Osteoblast (primary cell): ENCODE measurements at regions not wholly inside any gene's neighbourhood (a gene's known extent, or its start where the extent isn't known, plus 50 kb on each side); places are given as distances from the start of the nearest gene placed in this dataset.

Experiments
- DNase-seq: peaks from one replicate; pipeline ENCODE4 v3.0.0; 2011; ENCODE audit warnings: low spot score, mixed read lengths; ENCODE audit not compliant: insufficient read length; ENCODE audit errors: missing footprints
- H2AFZ ChIP-seq: 2 replicates; pipeline ENCODE4 v1.6.0; 2011; ENCODE audit warnings: mild to moderate bottlenecking, low read length
- H3K27ac ChIP-seq: 2 replicates; pipeline ENCODE4 v1.5.1; 2011; ENCODE audit warnings: mild to moderate bottlenecking, low read depth, low read length, moderate library complexity
- H3K27me3 ChIP-seq: 2 replicates; pipeline ENCODE4 v1.6.0; 2012; ENCODE audit warnings: mild to moderate bottlenecking, control low read depth, inconsistent platforms, low read length, moderate library complexity; ENCODE audit not compliant: insufficient read depth
- H3K36me3 ChIP-seq: 2 replicates; pipeline ENCODE4 v1.5.1; 2011; ENCODE audit warnings: mild to moderate bottlenecking, low read length, control low read depth, moderate library complexity; ENCODE audit not compliant: insufficient read depth
- H3K4me1 ChIP-seq: 2 replicates; pipeline ENCODE4 v1.5.1; 2011; ENCODE audit warnings: mild to moderate bottlenecking, low read length, control low read depth, moderate library complexity; ENCODE audit not compliant: insufficient read depth
- H3K4me2 ChIP-seq: 2 replicates; pipeline ENCODE4 v1.6.0; 2011; ENCODE audit warnings: mild to moderate bottlenecking, low read length; ENCODE audit not compliant: insufficient read depth
- H3K4me3 ChIP-seq: fragments of 200-600 bp; sonication (generic); 3 replicates; pipeline ENCODE4 v1.5.1; 2012; ENCODE audit warnings: mild to moderate bottlenecking, low read length, inconsistent platforms; ENCODE audit not compliant: insufficient read depth
- H3K79me2 ChIP-seq: 2 replicates; pipeline ENCODE4 v1.6.0; 2012; ENCODE audit warnings: mild to moderate bottlenecking, low read length, control low read depth, inconsistent platforms; ENCODE audit not compliant: insufficient read depth
- H3K9me3 ChIP-seq: 2 replicates; pipeline ENCODE4 v1.5.1; 2011; ENCODE audit warnings: low read depth, low read length, control low read depth
- H4K20me1 ChIP-seq: 2 replicates; pipeline ENCODE4 v1.6.0; 2012; ENCODE audit warnings: mild to moderate bottlenecking, low read length, control low read depth; ENCODE audit not compliant: insufficient read depth
- CTCF ChIP-seq: IDR thresholded peaks from 2 replicates; pipeline ENCODE4 v1.5.1; 2011; ENCODE audit warnings: mild to moderate bottlenecking, low read depth, low read length, moderate library complexity; ENCODE audit errors: extremely low read depth

GRCh38 chrX:39985071-39985470, 112.7 kb downstream of the BCOR start:
- no peaks in the 10 kb centered on the region for H3K36me3 ChIP-seq
- H3K27me3 ChIP-seq, result peaks cover 11% of the 10 kb centered on the region
- no peaks in the 10 kb centered on the region for H3K79me2 ChIP-seq
- H3K9me3 ChIP-seq, result no peaks in the 10 kb centered on the region
- H3K4me3 ChIP-seq, result no peak overlapping the region
- no peak overlapping the region for H2AFZ ChIP-seq
- no peaks in the 10 kb centered on the region for H4K20me1 ChIP-seq
- H3K27ac ChIP-seq, result no peak overlapping the region
- no peak for DNase-seq
- TF ChIP-seq CTCF, result no peak
- peaks cover 10% of the 10 kb centered on the region for H3K4me1 ChIP-seq
- no peak overlapping the region for H3K4me2 ChIP-seq

GRCh38 chrX:39985551-39985950, 112.2 kb downstream of the BCOR start:
- no peak for TF ChIP-seq CTCF
- no peak overlapping the region for H2AFZ ChIP-seq

GRCh38 chrX:39988496-39988895, 109.3 kb downstream of the BCOR start:
- Histone ChIP-seq H3K36me3 (no peaks in the 10 kb centered on the region), H3K4me2 (no peak overlapping the region), H3K79me2 (no peaks in the 10 kb centered on the region), H3K4me3 (no peak overlapping the region), H3K27ac (no peak overlapping the region), H3K27me3 (peaks cover 15% of the 10 kb centered on the region), H2AFZ (no peak overlapping the region), H3K9me3 (no peaks in the 10 kb centered on the region), H3K4me1 (peaks cover 10% of the 10 kb centered on the region), H4K20me1 (no peaks in the 10 kb centered on the region)
- no peak for DNase-seq
- TF ChIP-seq CTCF, result no peak

More at GRCh38 chrX:39985551-39985950, 112.2 kb downstream of the BCOR start:
- Histone ChIP-seq H3K9me3 (no peaks in the 10 kb centered on the region), H3K79me2 (no peaks in the 10 kb centered on the region), H3K4me3 (no peak overlapping the region), H3K4me1 (peaks cover 10% of the 10 kb centered on the region), H4K20me1 (no peaks in the 10 kb centered on the region), H3K36me3 (no peaks in the 10 kb centered on the region), H3K27ac (no peak overlapping the region), H3K27me3 (peaks cover 11% of the 10 kb centered on the region), H3K4me2 (no peak overlapping the region)
- DNase-seq, result peak; percentile 49

GRCh38 chrX:39990388-39990787, 107.4 kb downstream of the BCOR start:
- Histone ChIP-seq H2AFZ (no peak overlapping the region), H3K4me1 (no peaks in the 10 kb centered on the region), H4K20me1 (no peaks in the 10 kb centered on the region), H3K9me3 (no peaks in the 10 kb centered on the region), H3K27ac (no peak overlapping the region), H3K4me2 (no peak overlapping the region), H3K79me2 (no peaks in the 10 kb centered on the region), H3K36me3 (no peaks in the 10 kb centered on the region), H3K4me3 (no peak overlapping the region), H3K27me3 (peaks cover 12% of the 10 kb centered on the region)
- TF ChIP-seq CTCF, result no peak
- no peak for DNase-seq
